ENCODE measurements at regions not wholly inside any gene's neighbourhood (a gene's known extent, or its start where the extent isn't known, plus 50 kb on each side); places are given as distances from the start of the nearest gene placed in this dataset.

GRCh38 chr11:69959461-69959860 is 118.7 kb upstream of the ANO1 start:
- peaks cover 11% of the 10 kb centered on the region for H3K4me1 ChIP-seq (ENCODE audit: low read length)
- H3K4me2 ChIP-seq (ENCODE audit: low read depth, low read length, poor library complexity, severe bottlenecking): no peak overlapping the region
- no peak overlapping the region for H3K27ac ChIP-seq (ENCODE audit: low read length)
- no peaks in the 10 kb centered on the region for H3K36me3 ChIP-seq (ENCODE audit: insufficient read depth, low read length)
- H3K9me3 ChIP-seq (ENCODE audit: low read length): no peaks in the 10 kb centered on the region
- no peaks in the 10 kb centered on the region for H3K9me2 ChIP-seq (replicated peaks; ENCODE audit: insufficient read depth, low read length)
- no peak overlapping the region for H3K9ac ChIP-seq (ENCODE audit: low read length)
- no peak overlapping the region for H3K4me3 ChIP-seq (ENCODE audit: low read length)
- no peak for DNase-seq
- no peaks in the 10 kb centered on the region; the same call in 1 of the 2 replicates for H4K20me1 ChIP-seq (ENCODE audit: insufficient read depth, low read depth, low read length)
- no peak overlapping the region for H2AFZ ChIP-seq (ENCODE audit: low read length)
- H3K27me3 ChIP-seq (ENCODE audit: low read length): no peaks in the 10 kb centered on the region
- H3K79me2 ChIP-seq (ENCODE audit: low read length): no peaks in the 10 kb centered on the region

GRCh38 chr11:69961738-69962137 is 116.4 kb upstream of the ANO1 start:
- Histone ChIP-seq H3K9ac (ENCODE audit: low read length) (no peak overlapping the region), H4K20me1 (ENCODE audit: insufficient read depth, low read depth, low read length) (no peaks in the 10 kb centered on the region; the same call in 1 of the 2 replicates), H3K27me3 (ENCODE audit: low read length) (no peaks in the 10 kb centered on the region), H3K4me1 (ENCODE audit: low read length) (peaks cover 16% of the 10 kb centered on the region), H3K79me2 (ENCODE audit: low read length) (no peaks in the 10 kb centered on the region), H3K9me3 (ENCODE audit: low read length) (no peaks in the 10 kb centered on the region), H2AFZ (ENCODE audit: low read length) (no peak overlapping the region), H3K36me3 (ENCODE audit: insufficient read depth, low read length) (no peaks in the 10 kb centered on the region), H3K4me3 (ENCODE audit: low read length) (no peak overlapping the region), H3K9me2 (replicated peaks; ENCODE audit: insufficient read depth, low read length) (no peaks in the 10 kb centered on the region), H3K27ac (ENCODE audit: low read length) (no peak overlapping the region), H3K4me2 (ENCODE audit: low read depth, low read length, poor library complexity, severe bottlenecking) (no peak overlapping the region)
- DNase-seq: no peak

GRCh38 chr11:69962152-69962551 is 116.0 kb upstream of the ANO1 start:
- no peaks in the 10 kb centered on the region for H3K9me2 ChIP-seq (replicated peaks; ENCODE audit: insufficient read depth, low read length)
- DNase-seq: no peak
- no peak overlapping the region for H3K27ac ChIP-seq (ENCODE audit: low read length)
- H3K79me2 ChIP-seq (ENCODE audit: low read length): no peaks in the 10 kb centered on the region
- H4K20me1 ChIP-seq (ENCODE audit: insufficient read depth, low read depth, low read length): no peaks in the 10 kb centered on the region; the same call in 1 of the 2 replicates
- no peak overlapping the region for H2AFZ ChIP-seq (ENCODE audit: low read length)
- H3K36me3 ChIP-seq (ENCODE audit: insufficient read depth, low read length): no peaks in the 10 kb centered on the region
- H3K4me3 ChIP-seq (ENCODE audit: low read length): no peak overlapping the region
- no peaks in the 10 kb centered on the region for H3K9me3 ChIP-seq (ENCODE audit: low read length)
- H3K4me2 ChIP-seq (ENCODE audit: low read depth, low read length, poor library complexity, severe bottlenecking): no peak overlapping the region
- no peak overlapping the region for H3K9ac ChIP-seq (ENCODE audit: low read length)
- no peaks in the 10 kb centered on the region for H3K27me3 ChIP-seq (ENCODE audit: low read length)
- H3K4me1 ChIP-seq (ENCODE audit: low read length): peaks cover 16% of the 10 kb centered on the region

- Histone ChIP-seq H3K4me1 (ENCODE audit: low read length) (peaks cover 16% of the 10 kb centered on the region), H3K4me2 (ENCODE audit: low read depth, low read length, poor library complexity, severe bottlenecking) (peak overlapping the region; percentile 44), H4K20me1 (ENCODE audit: insufficient read depth, low read depth, low read length) (no peaks in the 10 kb centered on the region; the same call in 1 of the 2 replicates), H3K9me2 (replicated peaks; ENCODE audit: insufficient read depth, low read length) (no peaks in the 10 kb centered on the region), H3K36me3 (ENCODE audit: insufficient read depth, low read length) (no peaks in the 10 kb centered on the region), H3K9ac (ENCODE audit: low read length) (no peak overlapping the region), H3K27me3 (ENCODE audit: low read length) (no peaks in the 10 kb centered on the region), H3K4me3 (ENCODE audit: low read length) (no peak overlapping the region), H2AFZ (ENCODE audit: low read length) (no peak overlapping the region), H3K79me2 (ENCODE audit: low read length) (no peaks in the 10 kb centered on the region), H3K9me3 (ENCODE audit: low read length) (no peaks in the 10 kb centered on the region), H3K27ac (ENCODE audit: low read length) (no peak overlapping the region)
- peak; percentile 44 for DNase-seq
Observed at GRCh38 chr11:69963533-69964246, 114.4 kb upstream of the ANO1 start.

- Histone ChIP-seq H3K27me3 (ENCODE audit: low read length) (no peaks in the 10 kb centered on the region), H3K4me3 (ENCODE audit: low read length) (no peak overlapping the region), H2AFZ (ENCODE audit: low read length) (no peak overlapping the region), H3K9me3 (ENCODE audit: low read length) (no peaks in the 10 kb centered on the region), H3K79me2 (ENCODE audit: low read length) (no peaks in the 10 kb centered on the region), H4K20me1 (ENCODE audit: insufficient read depth, low read depth, low read length) (no peaks in the 10 kb centered on the region; the same call in 1 of the 2 replicates), H3K9ac (ENCODE audit: low read length) (no peak overlapping the region), H3K27ac (ENCODE audit: low read length) (no peak overlapping the region), H3K4me1 (ENCODE audit: low read length) (peaks cover 16% of the 10 kb centered on the region), H3K4me2 (ENCODE audit: low read depth, low read length, poor library complexity, severe bottlenecking) (peak overlapping the region; percentile 44), H3K36me3 (ENCODE audit: insufficient read depth, low read length) (no peaks in the 10 kb centered on the region), H3K9me2 (replicated peaks; ENCODE audit: insufficient read depth, low read length) (no peaks in the 10 kb centered on the region)
- no peak for DNase-seq
Observed at GRCh38 chr11:69964247-69964643, 113.9 kb upstream of the ANO1 start.

GRCh38 chr11:69965821-69966582 is 112.1 kb upstream of the ANO1 start:
- Histone ChIP-seq H3K79me2 (ENCODE audit: low read length) (no peaks in the 10 kb centered on the region), H4K20me1 (ENCODE audit: insufficient read depth, low read depth, low read length) (no peaks in the 10 kb centered on the region; the same call in 1 of the 2 replicates), H3K36me3 (ENCODE audit: insufficient read depth, low read length) (no peaks in the 10 kb centered on the region), H3K9me2 (replicated peaks; ENCODE audit: insufficient read depth, low read length) (no peaks in the 10 kb centered on the region), H3K27ac (ENCODE audit: low read length) (no peak overlapping the region), H3K9me3 (ENCODE audit: low read length) (no peaks in the 10 kb centered on the region), H3K9ac (ENCODE audit: low read length) (no peak overlapping the region), H2AFZ (ENCODE audit: low read length) (no peak overlapping the region), H3K4me1 (ENCODE audit: low read length) (peaks cover 16% of the 10 kb centered on the region), H3K27me3 (ENCODE audit: low read length) (no peaks in the 10 kb centered on the region), H3K4me3 (ENCODE audit: low read length) (no peak overlapping the region), H3K4me2 (ENCODE audit: low read depth, low read length, poor library complexity, severe bottlenecking) (no peak overlapping the region)
- DNase-seq: no peak

GRCh38 chr11:69966583-69966835 is 111.6 kb upstream of the ANO1 start:
- no peak overlapping the region for H3K27ac ChIP-seq (ENCODE audit: low read length)
- no peaks in the 10 kb centered on the region for H3K9me3 ChIP-seq (ENCODE audit: low read length)
- no peak overlapping the region for H2AFZ ChIP-seq (ENCODE audit: low read length)
- H3K27me3 ChIP-seq (ENCODE audit: low read length): no peaks in the 10 kb centered on the region
- H3K4me2 ChIP-seq (ENCODE audit: low read depth, low read length, poor library complexity, severe bottlenecking): no peak overlapping the region
- no peaks in the 10 kb centered on the region for H3K9me2 ChIP-seq (replicated peaks; ENCODE audit: insufficient read depth, low read length)
- no peaks in the 10 kb centered on the region for H3K79me2 ChIP-seq (ENCODE audit: low read length)
- H3K4me3 ChIP-seq (ENCODE audit: low read length): no peak overlapping the region
- H3K9ac ChIP-seq (ENCODE audit: low read length): no peak overlapping the region
- no peaks in the 10 kb centered on the region for H3K36me3 ChIP-seq (ENCODE audit: insufficient read depth, low read length)
- no peak for DNase-seq
- peaks cover 16% of the 10 kb centered on the region for H3K4me1 ChIP-seq (ENCODE audit: low read length)
- H4K20me1 ChIP-seq (ENCODE audit: insufficient read depth, low read depth, low read length): no peaks in the 10 kb centered on the region; the same call in 1 of the 2 replicates

GRCh38 chr11:69966910-69967483 is 111.1 kb upstream of the ANO1 start:
- Histone ChIP-seq H3K27me3 (ENCODE audit: low read length) (no peaks in the 10 kb centered on the region), H3K9me3 (ENCODE audit: low read length) (no peaks in the 10 kb centered on the region), H3K79me2 (ENCODE audit: low read length) (no peaks in the 10 kb centered on the region), H4K20me1 (ENCODE audit: insufficient read depth, low read depth, low read length) (no peaks in the 10 kb centered on the region; the same call in 1 of the 2 replicates), H3K9ac (ENCODE audit: low read length) (no peak overlapping the region), H3K36me3 (ENCODE audit: insufficient read depth, low read length) (no peaks in the 10 kb centered on the region), H3K9me2 (replicated peaks; ENCODE audit: insufficient read depth, low read length) (no peaks in the 10 kb centered on the region), H2AFZ (ENCODE audit: low read length) (no peak overlapping the region), H3K4me3 (ENCODE audit: low read length) (no peak overlapping the region), H3K4me2 (ENCODE audit: low read depth, low read length, poor library complexity, severe bottlenecking) (no peak overlapping the region), H3K27ac (ENCODE audit: low read length) (no peak overlapping the region), H3K4me1 (ENCODE audit: low read length) (peaks cover 16% of the 10 kb centered on the region)
- no peak for DNase-seq
